Caco-2 (cell line): ENCODE measurements at regions not wholly inside any gene's neighbourhood (a gene's known extent, or its start where the extent isn't known, plus 50 kb on each side); places are given as distances from the start of the nearest gene placed in this dataset.

Experiments used
- BruUV-seq: library from RNA; stranded (reverse); fragments of 400-500 nt; replicated peaks from 2 replicates; lab custom pipeline; 2021; lab: Mats Ljungman, UMichigan
- CTCF ChIA-PET: fragments of 300-600 bp; sonication (Branson Sonifier 250); formaldehyde crosslinking; loops from one replicate; lab custom pipeline; 2022; ENCODE audit warnings: antibody characterized with exemption; lab: Charles Lee
- POLR2A ChIA-PET: fragments of 300-600 bp; sonication (Branson Sonifier 250); formaldehyde crosslinking; loops from one replicate; lab custom pipeline; 2022; ENCODE audit warnings: antibody characterized with exemption; lab: Charles Lee
- DNase-seq, 2 experiments: peaks; one replicate each; pipeline versions ENCODE4 v3.0.0 to v3.0.0-alpha.2; 2020 to 2022
- H3K27me3 ChIP-seq: replicated peaks from 2 replicates; pipeline ENCODE4 v1.6.0; 2011; ENCODE audit warnings: low read length; ENCODE audit not compliant: control insufficient read depth, insufficient read depth
- H3K36me3 ChIP-seq: 2 replicates; pipeline ENCODE4 v1.5.1; 2011; ENCODE audit warnings: low read length; ENCODE audit not compliant: control insufficient read depth, insufficient read depth
- H3K4me1 ChIP-seq: fragments of 250-450 bp; sonication (Bioruptor Pico); 2 replicates; pipeline ENCODE4 v1.5.1; 2020; ENCODE audit warnings: mild to moderate bottlenecking
- H3K4me3 ChIP-seq: 2 replicates; pipeline ENCODE4 v1.5.1; 2011; ENCODE audit warnings: low read depth, mild to moderate bottlenecking, control low read depth, low read length
- H3K9me3 ChIP-seq: fragments of 250-450 bp; sonication (Bioruptor Pico); 2 replicates; pipeline ENCODE4 v1.5.1; 2020; ENCODE audit warnings: mild to moderate bottlenecking, moderate library complexity
- H3K27ac Mint-ChIP-seq: one replicate; pipeline ENCODE4 v1.8.0; 2022; ENCODE audit warnings: mixed read lengths; ENCODE audit not compliant: unreplicated experiment
- H3K27me3 Mint-ChIP-seq: one replicate; pipeline ENCODE4 v1.8.0; 2022; ENCODE audit warnings: mixed read lengths; ENCODE audit not compliant: insufficient read depth, unreplicated experiment
- H3K36me3 Mint-ChIP-seq: one replicate; pipeline ENCODE4 v1.8.0; 2022; ENCODE audit warnings: mild to moderate bottlenecking, mixed read lengths; ENCODE audit not compliant: insufficient read depth, unreplicated experiment
- H3K4me1 Mint-ChIP-seq: one replicate; pipeline ENCODE4 v1.8.0; 2022; ENCODE audit warnings: low read depth, mixed read lengths; ENCODE audit not compliant: unreplicated experiment
- H3K4me3 Mint-ChIP-seq: one replicate; pipeline ENCODE4 v1.8.0; 2022; ENCODE audit warnings: mild to moderate bottlenecking, moderate library complexity, mixed read lengths; ENCODE audit not compliant: unreplicated experiment
- H3K9me3 Mint-ChIP-seq: one replicate; pipeline ENCODE4 v1.8.0; 2022; ENCODE audit warnings: mixed read lengths; ENCODE audit not compliant: unreplicated experiment
- CTCF ChIP-seq, 2 experiments: fragments of 200-600 bp in 1 of 2; IDR thresholded peaks; 1 replicate in 1 of 2; 2 replicates in 1 of 2; pipeline versions ENCODE4 v1.5.1 to v1.8.0; 2011 to 2022; ENCODE audit warnings: antibody characterized with exemption in 1 of 2, control low read depth in 1 of 2, inconsistent platforms in 1 of 2, low read depth in 1 of 2, low read length in 1 of 2, mild to moderate bottlenecking in 1 of 2, moderate library complexity in 1 of 2; ENCODE audit not compliant: insufficient read depth in 1 of 2, severe bottlenecking in 1 of 2, unreplicated experiment in 1 of 2
- intact Hi-C: fragments of 100-400 bp; cut with micrococcal nuclease; formaldehyde crosslinking; loops from one replicate; pipeline ENCODE4 v1.10.0; 2022; ENCODE audit not compliant: unreplicated experiment

GRCh38 chr6:55664591-55665587 lies 85.9 kb upstream of the HMGCLL1 start:
- Mint-ChIP-seq H3K9me3 (peaks cover 7% of the 10 kb centered on the region), H3K4me3 (no peak overlapping the region), H3K27me3 (no peaks in the 10 kb centered on the region), H3K4me1 (no peaks in the 10 kb centered on the region), H3K27ac (no peak overlapping the region), H3K36me3 (no peaks in the 10 kb centered on the region)
- TF ChIP-seq CTCF (IDR thresholded peaks at IDR 0.05; ENCODE audit: insufficient read depth in 1 of 2, low read depth in 1 of 2, low read length in 1 of 2, severe bottlenecking in 1 of 2, unreplicated experiment in 1 of 2), result no peak
- Histone ChIP-seq H3K4me1 (no peaks in the 10 kb centered on the region; the same call in 1 of the 2 replicates), H3K9me3 (no peaks in the 10 kb centered on the region), H3K36me3 (no peaks in the 10 kb centered on the region), H3K27me3 (no peaks in the 10 kb centered on the region), H3K4me3 (no peak overlapping the region)
- no TSS peak for BruUV-seq
- DNase-seq, result no peak
- intact Hi-C loops, result no loop called here
- ChIA-PET POLR2A (no interaction called here), CTCF (no interaction called here)

GRCh38 chr6:55663914-55664313 lies 84.9 kb upstream of the HMGCLL1 start:
- peaks cover 7% of the 10 kb centered on the region for H3K9me3 Mint-ChIP-seq
- H3K4me3 Mint-ChIP-seq, result no peak overlapping the region
- no peaks in the 10 kb centered on the region; the same call in 1 of the 2 replicates for H3K4me1 ChIP-seq
- no peaks in the 10 kb centered on the region for H3K27me3 Mint-ChIP-seq
- ChIA-PET POLR2A (no interaction called here), CTCF (no interaction called here)
- DNase-seq, result no peak
- no peaks in the 10 kb centered on the region for H3K36me3 ChIP-seq
- no peak for TF ChIP-seq CTCF (IDR thresholded peaks at IDR 0.05; ENCODE audit: insufficient read depth in 1 of 2, low read depth in 1 of 2, low read length in 1 of 2, severe bottlenecking in 1 of 2, unreplicated experiment in 1 of 2)
- H3K9me3 ChIP-seq, result no peaks in the 10 kb centered on the region
- BruUV-seq, result no TSS peak
- no peaks in the 10 kb centered on the region for H3K27me3 ChIP-seq
- intact Hi-C loops, result no loop called here
- H3K36me3 Mint-ChIP-seq, result no peaks in the 10 kb centered on the region
- H3K27ac Mint-ChIP-seq, result no peak overlapping the region
- no peaks in the 10 kb centered on the region for H3K4me1 Mint-ChIP-seq
- H3K4me3 ChIP-seq, result no peak overlapping the region

GRCh38 chr6:55659304-55659703 lies 80.3 kb upstream of the HMGCLL1 start:
- Mint-ChIP-seq H3K4me1 (no peaks in the 10 kb centered on the region), H3K9me3 (peaks cover 7% of the 10 kb centered on the region), H3K27ac (no peak overlapping the region), H3K27me3 (no peaks in the 10 kb centered on the region), H3K36me3 (no peaks in the 10 kb centered on the region), H3K4me3 (no peak overlapping the region)
- Histone ChIP-seq H3K4me1 (no peaks in the 10 kb centered on the region), H3K36me3 (no peaks in the 10 kb centered on the region), H3K9me3 (no peaks in the 10 kb centered on the region), H3K4me3 (no peak overlapping the region), H3K27me3 (no peaks in the 10 kb centered on the region)
- CTCF ChIA-PET, result no interaction called here
- intact Hi-C loops, result no loop called here
- DNase-seq, result no peak
- TF ChIP-seq CTCF (IDR thresholded peaks at IDR 0.05; ENCODE audit: insufficient read depth in 1 of 2, low read depth in 1 of 2, low read length in 1 of 2, severe bottlenecking in 1 of 2, unreplicated experiment in 1 of 2), result no peak
- POLR2A ChIA-PET, result no interaction called here
- BruUV-seq, result no TSS peak
